Astrocyte (in vitro differentiated cells and primary cell): ENCODE measurements at regions not wholly inside any gene's neighbourhood (a gene's known extent, or its start where the extent isn't known, plus 50 kb on each side); places are given as distances from the start of the nearest gene placed in this dataset.

ENCODE experiments used
- CTCF ChIP-seq: IDR thresholded peaks from 2 replicates; pipeline ENCODE4 v1.5.1; 2011; ENCODE audit warnings: low read depth, mild to moderate bottlenecking, inconsistent platforms, low read length, moderate library complexity; ENCODE audit not compliant: insufficient read depth
- EZH2 ChIP-seq: IDR thresholded peaks from 2 replicates; pipeline ENCODE4 v1.6.1; 2012; ENCODE audit warnings: mild to moderate bottlenecking, low read length, inconsistent platforms; ENCODE audit not compliant: insufficient read depth

DNA sequence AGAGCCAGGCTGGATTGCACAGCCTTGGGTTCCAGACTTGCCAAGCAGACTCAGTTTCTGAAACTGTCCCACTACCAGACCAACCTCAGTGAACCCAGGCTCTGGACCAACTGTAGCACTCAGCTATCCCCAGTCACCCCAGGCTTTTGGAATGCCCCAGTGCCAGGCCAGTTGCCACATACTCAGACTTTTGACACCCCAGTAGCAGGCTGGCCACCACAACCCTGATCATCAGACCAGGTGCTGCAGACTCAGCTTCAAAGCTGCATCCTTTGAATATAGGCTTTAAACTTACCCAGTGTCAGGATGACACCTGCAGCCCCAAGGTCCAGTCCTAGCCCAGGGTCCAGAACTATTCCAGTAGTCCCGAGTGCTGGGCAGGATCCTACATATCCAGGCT lies 1389.9 kb downstream of the ARAP2 start:
- no peak for TF ChIP-seq CTCF
- no peak for TF ChIP-seq EZH2
